ENCODE measurements at regions not wholly inside any gene's neighbourhood (a gene's known extent, or its start where the extent isn't known, plus 50 kb on each side); places are given as distances from the start of the nearest gene placed in this dataset.

GRCh38 chr3:26104851-26105251, 315.0 kb downstream of the OXSM start:
- 2 to 10% (median 3%) methylated on average over 2 of the region's 2 CpGs for WGBS, 4 donors
- ATAC-seq (peak in 3 of 4 donors; percentile 33 to 65 (median 42)), DNase-seq (no peak)
- TF ChIP-seq POLR2A (IDR thresholded peaks at IDR 0.05), result no peak
- no peak for TF ChIP-seq CTCF (IDR thresholded peaks at IDR 0.05)
- Histone ChIP-seq H3K4me1 (peaks cover 10 to 63% (median 37%) of the 10 kb centered on the region in 12 donors), H3K27ac (peak overlapping the region in 11 of 12 donors; percentile 4 to 89 (median 67)), H3K27me3 (no peaks in the 10 kb centered on the region), H3K4me3 (no peak overlapping the region), H3K9me3 (peaks cover 0 to 14% (median 0%) of the 10 kb centered on the region in 12 donors), H3K36me3 (no peaks in the 10 kb centered on the region)
- intact Hi-C loops (cut with DNase I), result loop anchor here in 2 of 10 donors (5.0 to 10.0 kb wide), 3 partner anchors 38 to 320 kb away; partner anchors contain the start of gene NGLY1 (in 1 of the 2)

GRCh38 chr3:26105261-26105660, 315.4 kb downstream of the OXSM start:
- ATAC-seq (no peak), DNase-seq (no peak)
- Histone ChIP-seq H3K27me3 (no peaks in the 10 kb centered on the region), H3K27ac (peak overlapping the region in 11 of 12 donors; percentile 4 to 89 (median 67)), H3K36me3 (no peaks in the 10 kb centered on the region), H3K4me1 (peaks cover 9 to 59% (median 34%) of the 10 kb centered on the region in 12 donors), H3K9me3 (peaks cover 0 to 14% (median 0%) of the 10 kb centered on the region in 12 donors), H3K4me3 (no peak overlapping the region)
- intact Hi-C loops (cut with DNase I), result loop anchor here in 2 of 10 donors (5.0 to 10.0 kb wide), 3 partner anchors 38 to 320 kb away; partner anchors contain the start of gene NGLY1 (in 1 of the 2)
- TF ChIP-seq POLR2A (IDR thresholded peaks at IDR 0.05) (no peak), CTCF (IDR thresholded peaks at IDR 0.05) (no peak)
- WGBS, 4 donors, result 24 to 35% (median 30%) methylated on average over 4 of the region's 4 CpGs

- intact Hi-C loops (cut with DNase I), result loop anchor here in 3 of 10 donors (2.0 to 10.0 kb wide), 4 partner anchors 39 to 321 kb away; partner anchors contain the start of gene NGLY1 (in 1 of the 3)
- Histone ChIP-seq H3K4me1 (peaks cover 4 to 56% (median 30%) of the 10 kb centered on the region in 12 donors), H3K27ac (peak overlapping the region in 11 of 12 donors; percentile 16 to 89 (median 65)), H3K4me3 (no peak overlapping the region), H3K9me3 (peaks cover 0 to 8% (median 0%) of the 10 kb centered on the region in 12 donors), H3K27me3 (no peaks in the 10 kb centered on the region), H3K36me3 (no peaks in the 10 kb centered on the region)
- TF ChIP-seq CTCF (IDR thresholded peaks at IDR 0.05) (no peak), POLR2A (IDR thresholded peaks at IDR 0.05) (no peak)
- ATAC-seq, result peak; percentile 77 to 91 (median 82)
- WGBS, 4 donors, result 8 to 22% (median 14%) methylated on average over 2 of the region's 2 CpGs
- DNase-seq, result peak in 4 of 5 donors; percentile 30 to 47 (median 38)
Observed at GRCh38 chr3:26106228-26106627, 316.3 kb downstream of the OXSM start.

- Histone ChIP-seq H3K27ac (no peak overlapping the region), H3K27me3 (no peaks in the 10 kb centered on the region), H3K9me3 (peaks cover 0 to 3% (median 0%) of the 10 kb centered on the region in 12 donors), H3K4me3 (no peak overlapping the region), H3K4me1 (peaks cover 4 to 45% (median 23%) of the 10 kb centered on the region in 12 donors), H3K36me3 (no peaks in the 10 kb centered on the region)
- no peak for DNase-seq
- intact Hi-C loops (cut with DNase I), result loop anchor here in 2 of 10 donors (5.0 to 10.0 kb wide), 3 partner anchors 42 to 324 kb away; partner anchors contain the start of gene NGLY1 (in 1 of the 2)
- TF ChIP-seq CTCF (IDR thresholded peaks at IDR 0.05), result no peak
- no peak for TF ChIP-seq POLR2A (IDR thresholded peaks at IDR 0.05)
- ATAC-seq, result no peak
- 70 to 81% (median 74%) methylated on average over 2 of the region's 2 CpGs for WGBS, 4 donors
Observed at GRCh38 chr3:26108846-26109489, 319.1 kb downstream of the OXSM start.
